Fibroblast of skin of left biceps (primary cell): ENCODE measurements at regions not wholly inside any gene's neighbourhood (a gene's known extent, or its start where the extent isn't known, plus 50 kb on each side); places are given as distances from the start of the nearest gene placed in this dataset.
"Not testable (repeated sequence)": the region's sequence is repeated elsewhere in the genome, so short reads cannot be mapped to it uniquely, and the experiment has no call there.

ENCODE experiments used
- DNase-seq, 2 experiments: peaks; one replicate each; pipeline ENCODE4 v3.0.0-alpha.2; 2013; ENCODE audit warnings: low read depth in 2 of 2

DNA sequence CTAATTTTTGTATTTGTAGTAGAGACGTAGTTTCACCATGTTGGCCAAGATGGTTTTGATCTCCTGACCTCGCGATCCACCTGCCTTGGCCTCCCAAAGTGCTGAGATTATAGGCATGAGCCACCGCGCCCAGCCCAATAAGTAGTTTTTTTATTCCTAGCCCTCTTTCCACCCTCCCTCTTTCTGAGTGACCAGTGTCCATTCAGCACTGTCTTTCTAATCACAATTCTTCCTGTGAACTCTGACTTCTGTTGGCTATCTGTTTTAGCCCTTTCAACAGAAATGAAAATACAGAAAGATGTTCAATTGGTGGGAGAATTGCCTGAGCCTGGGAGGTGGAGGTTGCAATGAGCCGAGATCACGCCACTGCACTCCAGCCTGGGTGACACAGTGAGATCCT lies 122.3 kb upstream of the LIFR start:
- DNase-seq = not testable (repeated sequence)

DNA sequence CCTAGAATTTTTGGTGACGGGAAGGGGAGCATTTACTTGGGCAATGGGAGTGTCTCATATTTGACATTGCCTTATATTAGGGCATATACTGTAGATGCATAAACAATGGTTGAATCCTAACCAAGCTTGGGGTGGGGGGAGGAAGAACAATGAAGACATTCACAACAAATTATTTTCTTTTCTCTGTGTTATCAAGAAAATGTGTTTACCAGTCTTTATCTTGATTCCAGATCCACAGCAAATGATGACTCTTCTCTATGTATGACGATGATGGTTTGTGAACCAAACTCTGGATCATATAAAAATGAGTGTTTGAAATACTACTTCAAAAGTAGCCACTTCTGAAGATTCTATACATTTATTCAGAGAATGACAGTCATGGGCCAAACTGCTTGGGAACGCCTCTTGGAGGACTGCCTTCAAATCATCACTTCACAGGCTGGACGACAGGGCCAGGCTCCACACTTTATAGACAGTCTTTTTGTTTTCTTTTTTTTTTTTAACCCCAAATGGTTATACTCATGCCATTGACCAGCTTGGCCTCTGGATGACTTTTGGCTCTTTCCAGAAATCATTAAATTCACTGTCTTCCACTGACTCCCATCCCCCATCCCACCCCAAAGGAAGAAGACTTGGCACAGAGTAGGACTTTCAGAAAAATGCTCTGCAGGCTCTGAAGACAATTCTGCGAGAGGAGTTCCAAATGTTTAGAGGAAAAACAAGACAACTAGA lies 123.8 kb upstream of the LIFR start:
- no peak for DNase-seq

DNA sequence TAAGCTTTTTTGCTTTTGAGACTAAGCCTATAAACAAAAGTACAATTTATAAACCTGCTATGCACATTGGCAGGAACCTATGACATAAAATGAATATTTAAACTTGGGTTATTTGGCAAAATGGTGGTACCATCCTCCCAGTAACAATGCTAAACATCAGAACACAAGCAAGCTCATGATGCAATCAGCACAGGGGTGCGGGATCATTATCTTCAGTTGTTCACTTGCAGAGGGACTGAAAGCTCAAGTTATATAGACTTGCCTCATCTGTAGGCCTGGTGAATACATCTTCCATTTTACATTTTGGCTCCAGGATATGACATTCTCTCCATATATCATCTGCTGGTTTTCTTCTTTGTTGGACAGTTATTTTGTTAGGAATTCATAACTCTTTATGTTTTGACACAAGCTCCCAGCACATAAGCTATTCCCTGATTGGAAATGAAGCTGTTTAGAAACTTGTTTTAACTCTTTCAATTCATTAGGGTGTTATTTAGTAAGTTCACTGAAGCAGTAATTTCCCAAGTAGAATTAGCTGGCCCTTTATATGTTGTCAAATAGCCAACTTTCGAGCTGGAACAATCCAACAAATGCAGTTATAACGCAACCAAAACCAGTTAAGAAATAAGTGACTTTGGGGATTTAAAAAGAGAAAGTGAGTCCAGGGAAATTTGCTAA lies 124.7 kb upstream of the LIFR start:
- DNase-seq = no peak

DNA sequence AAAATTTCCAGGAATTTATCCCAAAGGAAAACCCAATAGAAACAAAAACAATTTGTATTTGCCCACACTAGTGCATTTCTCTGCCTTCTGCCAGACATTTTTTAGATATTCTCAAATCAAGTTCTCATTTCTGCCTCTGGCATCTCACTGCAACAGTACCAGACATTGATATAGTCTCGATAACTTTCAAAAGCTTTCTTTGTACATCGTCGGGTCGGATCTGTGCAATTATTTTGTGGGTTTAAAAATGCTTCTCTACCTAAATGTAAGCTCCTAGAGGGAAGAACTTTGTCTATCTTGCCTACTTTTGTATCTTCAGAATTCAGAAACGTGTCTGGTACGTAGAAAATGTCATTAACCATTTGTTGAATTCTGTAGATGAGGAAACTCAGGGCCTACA lies 125.5 kb upstream of the LIFR start:
- DNase-seq = no peak

DNA sequence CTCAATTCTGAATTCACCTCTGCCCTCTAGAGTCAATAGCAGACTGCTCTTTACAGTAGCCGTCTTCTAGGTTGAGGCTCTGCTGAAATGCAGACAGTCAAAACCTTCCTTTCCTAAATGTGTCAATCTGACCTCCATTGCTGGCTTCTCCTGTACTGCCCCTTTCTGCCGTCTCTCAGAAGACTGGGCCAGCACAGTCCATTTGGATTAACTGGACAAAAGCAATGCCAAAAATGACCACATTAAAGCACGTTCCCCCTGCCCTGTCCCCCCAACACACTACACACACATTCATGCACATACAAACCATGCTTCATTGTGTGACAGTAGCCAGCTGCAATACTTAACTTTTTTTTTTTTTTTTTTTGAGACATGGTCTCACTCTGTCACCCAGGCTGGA lies 130.2 kb upstream of the LIFR start:
- DNase-seq = no peak

DNA sequence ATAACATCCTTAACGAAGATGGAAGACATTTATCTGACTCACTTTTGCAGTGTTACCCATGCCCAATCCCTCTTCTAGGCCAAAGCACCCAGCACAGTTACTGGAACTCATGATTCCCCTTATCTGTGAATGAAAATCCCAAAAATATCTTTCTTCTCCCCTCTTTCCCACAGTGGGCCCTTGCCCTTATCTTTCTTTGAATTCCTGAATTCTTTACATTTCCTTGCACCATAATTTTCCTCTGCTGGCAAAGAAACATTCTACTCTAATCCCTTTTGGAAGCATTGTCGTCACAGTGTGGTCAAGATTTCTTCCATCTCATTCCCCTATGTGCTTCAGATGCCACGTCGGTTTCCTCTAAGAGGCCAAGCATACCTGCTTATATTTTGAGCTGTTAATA lies 135.9 kb upstream of the LIFR start:
- DNase-seq = no peak

DNA sequence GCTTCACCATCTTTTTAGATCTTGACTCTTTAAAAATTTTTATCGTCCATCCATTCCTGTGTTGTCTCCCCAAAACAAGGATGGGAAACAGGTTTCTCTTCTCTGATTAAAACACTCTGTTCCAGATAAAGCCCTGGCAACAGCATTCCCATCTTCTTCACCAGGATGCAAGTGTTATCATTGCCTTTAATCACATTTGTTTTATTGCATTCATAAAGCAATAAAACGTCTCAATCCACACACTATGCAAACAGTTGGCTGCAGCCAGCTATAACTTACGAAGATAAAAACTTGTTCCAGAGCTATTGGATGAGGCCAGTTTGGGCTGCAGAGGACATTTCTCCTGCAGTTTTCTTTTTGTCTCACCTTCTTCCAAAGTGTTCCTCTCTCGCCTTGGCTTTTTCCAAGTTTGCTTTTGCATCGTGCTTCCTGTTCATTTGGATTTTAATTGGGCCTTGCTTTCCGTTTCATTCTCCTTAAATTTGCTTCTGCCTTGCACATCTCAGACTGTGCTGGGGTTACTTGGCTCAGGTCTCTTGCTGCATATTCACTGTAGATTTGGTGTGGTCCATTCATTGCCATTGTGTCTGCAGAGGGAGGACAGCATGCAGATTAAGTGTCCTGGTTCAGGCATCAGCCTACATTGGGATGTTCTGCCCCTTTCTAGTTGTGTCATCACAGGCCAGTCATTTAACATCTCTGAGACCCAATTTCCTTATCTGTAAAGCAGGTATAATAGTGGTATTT lies 136.5 kb upstream of the LIFR start:
- no peak for DNase-seq

DNA sequence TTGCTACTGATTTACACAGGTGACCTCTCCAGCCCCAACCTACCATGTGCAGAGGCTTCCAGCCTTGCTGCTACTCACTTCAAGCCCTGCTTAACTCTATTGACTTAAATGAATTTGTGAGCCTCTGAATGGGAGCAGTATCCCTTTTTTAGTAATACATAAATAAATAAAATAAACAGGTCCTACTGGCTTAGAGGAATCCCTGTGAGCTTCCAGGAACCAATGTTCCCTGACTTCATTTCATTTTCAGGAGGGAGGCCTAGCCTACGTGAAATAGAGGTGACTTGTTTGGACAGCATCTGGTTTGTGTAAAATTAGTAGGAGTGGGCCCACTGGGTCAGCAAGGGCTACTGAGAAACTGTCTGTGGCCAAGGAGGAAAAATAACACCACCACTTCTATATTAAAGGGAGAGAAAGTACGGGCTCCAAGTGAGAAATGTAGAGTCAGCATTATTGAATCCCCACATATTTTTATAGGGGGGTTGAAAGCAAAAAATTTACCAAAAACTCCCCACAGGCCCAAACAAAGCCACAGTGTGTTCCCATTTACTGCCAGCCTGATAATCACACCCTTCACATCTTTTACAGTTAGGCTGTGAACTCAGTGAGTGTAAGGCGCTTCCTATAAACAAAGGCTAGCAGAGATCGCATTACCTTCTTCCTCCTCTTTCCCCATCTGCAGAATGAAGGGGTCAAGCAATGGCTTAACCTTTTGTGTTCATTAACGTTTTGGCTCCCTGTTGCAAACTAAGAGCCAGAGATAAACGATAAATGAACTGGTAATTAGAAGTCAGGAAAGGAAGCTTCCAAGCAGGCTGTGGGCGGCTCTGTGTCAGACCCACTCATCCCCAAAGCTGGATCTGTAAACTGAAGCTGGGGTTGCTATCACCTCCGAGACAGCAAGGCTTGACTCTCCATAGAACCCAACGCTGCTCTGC lies 138.8 kb upstream of the LIFR start:
- DNase-seq = no peak

DNA sequence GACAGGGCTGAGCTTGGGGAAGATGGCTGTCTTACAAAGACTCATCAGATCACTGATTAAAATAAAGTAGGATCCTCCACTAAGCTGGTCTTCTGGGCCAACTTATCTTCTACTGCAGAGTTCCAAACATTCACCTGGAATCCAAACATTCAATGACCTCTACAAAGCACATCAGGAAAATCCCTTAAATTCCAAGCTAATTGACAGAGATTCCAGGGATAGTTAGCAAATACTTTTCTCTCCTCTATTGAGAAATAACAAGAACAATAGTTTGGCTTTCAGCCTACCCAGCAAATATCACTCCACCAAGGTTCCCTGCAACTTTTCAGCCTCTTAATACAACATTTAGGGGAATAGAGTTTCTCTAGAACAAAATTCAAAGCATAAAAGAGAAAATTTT lies 140.6 kb upstream of the LIFR start:
- peak; percentile 25 to 28 for DNase-seq

DNA sequence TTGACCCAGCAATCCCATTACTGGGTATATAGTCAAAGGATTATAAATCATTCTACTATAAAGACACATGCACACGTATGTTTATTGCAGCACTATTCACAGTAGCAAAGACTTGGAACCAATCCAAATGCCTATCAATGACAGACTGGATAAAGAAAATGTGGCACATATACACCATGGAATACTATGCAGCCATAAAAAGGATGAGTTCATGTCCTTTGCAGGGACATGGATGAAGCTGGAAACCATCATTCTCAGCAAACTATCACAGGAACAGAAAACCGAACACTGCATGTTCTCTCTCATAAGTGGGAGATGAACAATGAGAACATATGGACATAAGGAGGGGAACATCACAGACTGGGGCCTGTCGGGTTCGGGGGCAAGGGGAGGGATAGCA lies 140.3 kb upstream of the OSMR start:
- not testable (repeated sequence) for DNase-seq

DNA sequence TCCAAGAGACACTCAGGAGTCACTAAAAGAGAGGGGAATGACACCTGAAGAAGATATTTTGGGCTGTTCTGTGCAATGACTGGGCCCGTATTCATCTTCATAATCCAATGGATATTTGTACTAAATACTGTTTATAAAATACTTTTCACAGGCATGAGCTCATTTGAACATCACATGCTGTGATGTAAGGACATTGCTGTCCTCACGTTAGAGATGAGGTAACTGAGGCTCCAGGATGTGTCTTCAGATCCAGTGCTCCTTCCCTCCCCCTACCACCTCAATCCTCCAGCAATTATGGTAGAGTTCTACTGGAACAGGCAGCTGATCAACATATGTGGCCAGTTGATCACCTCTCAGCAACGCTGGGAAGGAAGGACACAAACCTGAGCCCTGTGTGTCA lies 139.4 kb upstream of the OSMR start:
- no peak for DNase-seq

DNA sequence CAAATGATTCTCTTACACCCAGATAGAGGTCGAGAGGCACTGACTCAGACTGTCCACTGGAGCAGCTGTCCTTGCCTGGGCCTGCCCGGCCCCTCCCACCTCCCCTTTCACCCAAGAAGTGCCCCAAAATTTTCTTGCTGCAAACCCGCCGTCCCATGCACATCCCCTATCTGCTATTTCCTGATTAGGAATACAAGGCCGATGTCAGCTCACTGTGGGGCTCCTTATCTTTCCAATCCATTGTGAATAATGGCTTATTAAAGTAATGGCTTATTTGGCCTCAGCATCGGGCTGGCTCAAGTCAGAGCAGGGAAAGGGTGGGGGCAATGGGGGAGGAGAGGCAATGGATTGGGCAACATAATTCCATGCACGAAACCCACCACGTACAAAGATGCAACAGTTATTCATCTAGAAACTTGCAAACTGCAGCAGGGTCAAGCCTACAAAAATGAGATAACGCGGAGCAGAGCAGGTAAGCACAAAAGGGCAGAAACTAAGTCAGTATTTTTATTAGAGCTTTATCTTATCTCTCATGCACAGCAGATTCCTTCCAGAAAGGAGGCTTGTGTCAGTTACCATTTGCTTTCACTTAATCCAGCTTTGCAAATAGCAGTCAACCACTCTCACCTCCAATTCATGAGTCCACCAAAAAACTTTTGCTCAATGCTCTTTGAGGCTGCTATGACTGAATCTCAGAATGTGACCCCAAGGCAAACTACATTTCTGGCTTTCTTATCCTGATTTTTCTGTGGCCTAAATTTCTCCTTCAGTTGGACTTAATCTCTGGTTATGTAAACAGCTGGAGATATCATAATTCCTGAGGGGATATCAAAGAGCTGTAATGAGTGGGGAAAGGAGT lies 138.2 kb upstream of the OSMR start:
- DNase-seq = no peak

DNA sequence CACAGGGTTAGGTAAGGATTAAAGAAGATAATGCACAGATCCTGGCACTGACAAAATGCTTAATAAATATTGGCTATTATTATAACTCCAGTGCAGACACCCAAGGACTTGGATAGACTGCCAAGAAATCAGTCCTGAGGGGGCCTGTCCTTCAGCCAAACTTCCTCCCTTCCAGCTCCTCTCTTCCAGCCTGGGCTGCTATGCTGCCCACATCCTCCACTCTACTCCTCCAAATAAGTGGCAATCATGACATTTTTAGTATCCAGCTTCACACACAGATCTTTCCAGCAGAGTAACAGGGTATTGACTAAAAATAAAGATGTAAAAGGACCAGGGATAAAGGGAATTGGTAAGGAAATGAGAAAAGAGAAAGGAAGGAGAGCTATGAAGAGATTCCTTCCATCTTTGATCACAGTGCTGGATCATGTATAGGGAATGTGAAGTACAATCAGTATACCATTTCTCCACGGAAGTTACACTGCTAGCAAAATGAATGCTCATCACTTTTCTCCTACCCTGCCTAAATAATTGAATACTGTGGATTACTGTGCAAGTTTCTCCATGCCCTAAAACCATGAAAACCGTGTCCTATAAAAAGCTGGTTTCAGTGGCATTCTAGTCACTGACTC lies 136.0 kb upstream of the OSMR start:
- no peak for DNase-seq

DNA sequence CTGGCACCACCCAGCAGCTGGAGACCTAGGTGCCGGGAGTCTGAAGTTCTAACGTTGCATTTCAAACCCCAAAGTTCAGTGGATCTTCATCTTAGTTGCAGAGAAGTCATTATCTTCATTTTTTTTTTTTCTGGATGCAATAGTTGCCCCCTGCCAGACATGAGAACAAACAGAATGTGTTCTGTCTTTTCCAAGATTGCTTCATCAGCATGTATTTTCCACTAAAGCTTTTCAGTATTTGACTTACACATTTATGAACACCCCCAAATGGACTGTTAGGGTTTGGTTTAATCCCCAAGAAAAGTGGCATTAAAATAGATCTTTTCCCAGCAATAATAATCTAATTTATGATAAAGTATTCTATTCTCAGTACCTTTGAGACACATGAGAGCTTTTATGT lies 135.2 kb upstream of the OSMR start:
- no peak for DNase-seq

DNA sequence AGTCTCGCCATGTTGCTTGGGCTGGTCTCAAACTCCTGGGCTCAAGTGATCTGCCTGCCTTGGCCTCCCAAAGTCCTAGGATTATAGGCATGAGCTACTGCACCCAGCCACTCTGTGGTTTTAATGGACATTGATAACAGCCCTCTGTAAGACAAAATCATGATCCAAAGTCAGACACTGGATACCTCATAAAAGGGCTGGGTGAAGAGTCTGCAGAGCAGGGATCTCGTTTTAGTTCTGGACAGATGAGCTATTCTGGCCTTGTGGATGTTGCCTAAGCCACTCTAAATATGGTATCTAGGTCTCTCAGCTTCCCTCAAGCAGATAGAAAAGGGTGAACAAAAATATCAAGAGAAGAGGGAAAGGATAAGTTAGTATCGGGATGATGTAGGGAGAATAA lies 133.4 kb upstream of the OSMR start:
- DNase-seq = no peak

DNA sequence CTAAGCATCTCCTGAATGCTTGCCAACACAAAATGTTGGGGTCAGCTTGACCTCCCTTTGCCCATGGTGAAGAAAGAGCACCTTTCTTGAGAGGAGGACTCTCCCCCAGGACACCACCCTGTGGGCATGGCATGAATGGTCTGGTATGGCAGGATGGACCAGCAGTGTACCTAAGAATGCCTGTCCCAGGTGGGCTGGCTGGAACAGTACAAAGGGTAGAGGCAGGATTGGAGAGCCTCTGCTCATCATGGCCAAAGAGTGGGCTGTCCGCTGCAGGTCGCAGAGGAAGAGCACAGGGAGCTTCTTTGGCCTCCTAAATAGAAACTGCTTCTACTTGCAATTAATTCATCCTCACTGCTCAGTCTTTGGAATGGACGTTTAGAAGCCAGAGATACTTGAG lies 131.6 kb upstream of the OSMR start:
- DNase-seq = no peak

DNA sequence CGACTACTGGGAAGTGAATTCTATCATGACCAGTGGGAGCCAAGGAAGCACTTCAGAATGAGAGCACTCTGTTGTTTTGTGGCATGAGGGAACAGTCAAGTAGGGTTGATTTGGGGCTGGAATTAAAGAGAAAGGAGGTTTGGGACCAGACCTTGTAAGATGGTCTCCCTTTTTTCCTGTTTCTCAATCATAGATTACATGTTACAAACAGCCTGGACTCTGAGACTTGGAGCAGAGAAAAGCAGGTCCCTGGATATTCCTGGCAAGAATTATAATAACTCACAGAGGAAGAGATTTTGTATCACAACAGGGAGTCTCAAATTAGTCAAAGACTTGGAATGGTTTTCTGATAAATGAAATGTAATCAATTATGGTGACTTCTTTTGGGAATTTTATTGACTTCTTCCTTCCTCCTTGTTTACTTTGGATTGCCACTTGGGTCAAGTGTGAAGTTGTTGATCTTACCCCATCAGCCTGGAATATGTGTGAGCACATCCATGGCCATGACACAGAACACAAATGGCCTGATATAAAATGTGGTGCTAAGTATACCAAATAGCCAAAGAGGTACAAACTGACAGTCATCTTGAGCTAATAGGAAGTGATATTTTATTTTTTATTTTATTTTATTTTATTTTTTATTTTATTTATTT lies 131.0 kb upstream of the OSMR start:
- no peak for DNase-seq

DNA sequence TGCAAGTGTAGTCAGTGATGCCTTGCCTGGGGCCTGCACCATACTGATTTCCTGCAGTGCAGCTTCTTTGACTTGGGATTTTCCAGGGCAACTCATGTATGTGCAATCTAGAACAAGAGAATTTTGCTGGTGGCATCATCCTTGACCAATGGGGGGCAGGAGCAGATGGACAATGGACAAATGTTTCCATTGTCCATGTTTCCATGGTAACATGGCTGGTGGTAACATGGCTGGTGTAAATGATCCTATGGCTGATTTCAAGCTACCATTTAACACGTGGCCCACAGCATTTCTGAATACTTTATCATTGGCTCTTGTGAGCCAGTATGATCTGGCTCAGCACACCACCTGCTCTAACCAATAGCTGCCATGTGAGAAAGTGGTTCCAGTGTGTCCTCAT lies 130.1 kb upstream of the OSMR start:
- DNase-seq = no peak

DNA sequence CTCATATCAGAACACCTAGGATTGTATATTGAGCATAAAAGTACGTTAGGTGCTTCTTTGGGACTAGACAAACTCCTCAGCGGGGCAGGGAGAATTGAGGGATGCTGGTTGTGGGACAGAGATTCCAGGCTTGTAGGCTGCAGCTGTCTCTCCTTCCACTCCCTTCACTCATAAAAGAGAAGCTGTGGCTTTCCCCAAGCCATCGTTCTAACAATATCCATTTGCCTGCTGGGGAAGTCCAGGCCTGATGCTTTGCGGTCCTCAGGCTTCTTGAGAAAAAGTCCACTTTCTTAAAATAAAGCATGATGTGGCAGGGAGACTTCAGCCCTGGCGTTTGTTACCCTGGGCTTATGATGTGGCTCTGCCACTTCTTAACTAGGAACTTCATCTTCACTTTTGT lies 129.3 kb upstream of the OSMR start:
- no peak for DNase-seq
